ENCODE measurements at regions not wholly inside any gene's neighbourhood (a gene's known extent, or its start where the extent isn't known, plus 50 kb on each side); places are given as distances from the start of the nearest gene placed in this dataset.

DNA sequence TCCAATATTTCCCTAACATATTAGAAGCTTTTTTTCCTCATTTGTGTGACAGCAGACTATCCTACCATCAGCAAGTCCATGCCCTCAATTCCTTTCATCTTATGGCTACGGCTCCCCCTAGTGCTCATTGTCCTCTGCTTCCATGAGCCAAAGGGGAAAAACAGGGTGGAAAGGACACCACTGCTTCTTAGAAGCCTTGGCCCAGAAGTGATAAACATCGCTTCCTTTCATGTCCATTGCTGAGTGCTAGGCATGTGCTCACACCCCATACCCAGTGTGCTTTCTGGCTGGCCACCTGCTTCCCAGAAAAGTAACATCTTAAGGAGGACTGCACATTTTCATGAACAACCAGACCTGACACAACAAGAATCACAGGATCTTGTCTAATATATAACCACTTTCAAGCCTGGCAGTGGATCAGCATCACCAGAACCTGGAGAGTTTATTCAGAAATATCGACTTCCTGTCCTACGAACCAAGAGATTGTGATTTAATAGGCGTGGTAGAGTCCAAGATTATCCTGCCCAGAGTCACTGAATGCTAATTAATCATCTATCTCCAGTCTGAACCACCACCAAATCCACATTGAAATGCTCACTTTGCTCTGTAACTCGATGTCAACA is 650.5 kb upstream of the SORCS1 start:
- 37 to 55% (median 53%) methylated on average over 6 of the region's 6 CpGs for WGBS, 5 donors

DNA sequence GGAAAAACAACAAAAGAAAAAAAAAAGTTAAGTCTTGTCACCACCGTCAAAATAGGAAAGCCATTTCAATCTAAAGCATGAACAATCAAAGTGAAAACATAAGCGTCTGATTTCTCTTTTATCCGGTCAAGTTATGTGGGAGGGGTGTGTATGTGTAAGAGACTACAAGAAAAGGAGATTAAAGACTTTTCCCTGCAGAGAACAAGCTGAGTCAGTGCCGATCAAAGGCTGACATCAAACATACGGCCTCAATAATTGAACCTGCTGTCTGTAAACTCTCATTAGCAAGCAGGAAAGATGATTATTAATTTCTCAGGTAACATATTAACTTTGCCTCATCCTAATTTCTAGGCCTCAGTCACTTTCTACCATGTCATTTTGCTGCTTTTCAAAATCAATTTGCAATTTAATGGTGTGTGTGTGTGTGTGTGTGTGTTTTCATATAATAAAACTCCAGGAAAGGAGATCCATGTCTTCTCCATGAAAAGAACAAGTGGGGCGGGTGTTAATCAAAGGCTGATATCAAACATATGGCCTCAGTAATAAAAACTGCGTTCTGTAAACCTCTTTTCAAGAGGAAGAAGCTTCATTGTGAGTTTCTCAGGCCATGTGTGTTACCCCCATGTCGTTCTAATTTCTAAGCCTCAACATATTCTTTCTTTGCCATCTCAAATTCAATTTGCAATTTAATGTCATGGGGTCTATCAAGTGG is 649.1 kb upstream of the SORCS1 start:
- Histone ChIP-seq H3K4me3 (no peak overlapping the region), H3K27ac (no peak overlapping the region), H3K4me1 (no peaks in the 10 kb centered on the region), H3K36me3 (no peaks in the 10 kb centered on the region), H3K27me3 (replicated peaks in 1 of 7) (no peaks in the 10 kb centered on the region), H3K9me3 (no peaks in the 10 kb centered on the region)
- intact Hi-C loops (cut with DNase I; ENCODE audit: low total_unique reads), result loop anchor here (10.0 kb wide), 1 partner anchor 1109 kb away; no protein-coding TSS in a partner anchor
- TF ChIP-seq POLR2AphosphoS5 (IDR thresholded peaks at IDR 0.05), result no peak
- TF ChIP-seq, protein P1, sequence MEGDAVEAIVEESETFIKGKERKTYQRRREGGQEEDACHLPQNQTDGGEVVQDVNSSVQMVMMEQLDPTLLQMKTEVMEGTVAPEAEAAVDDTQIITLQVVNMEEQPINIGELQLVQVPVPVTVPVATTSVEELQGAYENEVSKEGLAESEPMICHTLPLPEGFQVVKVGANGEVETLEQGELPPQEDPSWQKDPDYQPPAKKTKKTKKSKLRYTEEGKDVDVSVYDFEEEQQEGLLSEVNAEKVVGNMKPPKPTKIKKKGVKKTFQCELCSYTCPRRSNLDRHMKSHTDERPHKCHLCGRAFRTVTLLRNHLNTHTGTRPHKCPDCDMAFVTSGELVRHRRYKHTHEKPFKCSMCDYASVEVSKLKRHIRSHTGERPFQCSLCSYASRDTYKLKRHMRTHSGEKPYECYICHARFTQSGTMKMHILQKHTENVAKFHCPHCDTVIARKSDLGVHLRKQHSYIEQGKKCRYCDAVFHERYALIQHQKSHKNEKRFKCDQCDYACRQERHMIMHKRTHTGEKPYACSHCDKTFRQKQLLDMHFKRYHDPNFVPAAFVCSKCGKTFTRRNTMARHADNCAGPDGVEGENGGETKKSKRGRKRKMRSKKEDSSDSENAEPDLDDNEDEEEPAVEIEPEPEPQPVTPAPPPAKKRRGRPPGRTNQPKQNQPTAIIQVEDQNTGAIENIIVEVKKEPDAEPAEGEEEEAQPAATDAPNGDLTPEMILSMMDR (IDR thresholded peaks at IDR 0.05 in 8 of 11, conservative IDR thresholded peaks at IDR 0.05 in 3 of 11), result no peak
- TF ChIP-seq POLR2A (IDR thresholded peaks at IDR 0.05), result no peak
- no peak for DNase-seq
- WGBS, 5 donors, result 82 to 90% (median 85%) methylated on average over 8 of the region's 8 CpGs

More for the DNA sequence above, 650.5 kb upstream of the SORCS1 start:
- H3K27ac ChIP-seq, result no peak overlapping the region
- H3K4me3 ChIP-seq, result no peak overlapping the region
- no peaks in the 10 kb centered on the region for H3K4me1 ChIP-seq
- no peaks in the 10 kb centered on the region for H3K9me3 ChIP-seq
- intact Hi-C loops (cut with DNase I; ENCODE audit: low total_unique reads), result loop anchor here (10.0 kb wide), 1 partner anchor 1110 kb away; no protein-coding TSS in a partner anchor
- no peaks in the 10 kb centered on the region for H3K36me3 ChIP-seq
- H3K27me3 ChIP-seq (replicated peaks in 1 of 7), result no peaks in the 10 kb centered on the region
- no peak for DNase-seq
- TF ChIP-seq, protein P1 (IDR thresholded peaks at IDR 0.05 in 8 of 11, conservative IDR thresholded peaks at IDR 0.05 in 3 of 11), result peak in 9 of 11 experiments; percentile 22 to 70 (median 56)
- no peak for TF ChIP-seq POLR2A (IDR thresholded peaks at IDR 0.05)

GRCh38 chr10:107809889-107810288 is 645.4 kb upstream of the SORCS1 start:
- no peak for TF ChIP-seq POLR2A (IDR thresholded peaks at IDR 0.05)
- no peak for TF ChIP-seq POLR2AphosphoS5 (IDR thresholded peaks at IDR 0.05)
- TF ChIP-seq, protein P1 (IDR thresholded peaks at IDR 0.05 in 8 of 11, conservative IDR thresholded peaks at IDR 0.05 in 3 of 11), result no peak
- H3K9me3 ChIP-seq, result no peaks in the 10 kb centered on the region
- no peaks in the 10 kb centered on the region for H3K36me3 ChIP-seq
- H3K4me3 ChIP-seq, result no peak overlapping the region
- no peak for DNase-seq
- WGBS, 5 donors, result 68 to 88% (median 75%) methylated on average over 2 of the region's 2 CpGs
- H3K4me1 ChIP-seq, result no peaks in the 10 kb centered on the region
- intact Hi-C loops (cut with DNase I; ENCODE audit: low total_unique reads), result loop anchor here (10.0 kb wide), 1 partner anchor 1105 kb away; no protein-coding TSS in a partner anchor
- H3K27me3 ChIP-seq (replicated peaks in 1 of 7), result no peaks in the 10 kb centered on the region
- no peak overlapping the region for H3K27ac ChIP-seq

- no peaks in the 10 kb centered on the region for H3K4me1 ChIP-seq
- DNase-seq, result no peak
- 85 to 95% (median 90%) methylated on average over 5 of the region's 5 CpGs for WGBS, 5 donors
- H3K4me3 ChIP-seq, result no peak overlapping the region
- no peaks in the 10 kb centered on the region for H3K36me3 ChIP-seq
- H3K9me3 ChIP-seq, result no peaks in the 10 kb centered on the region
- intact Hi-C loops (cut with DNase I; ENCODE audit: low total_unique reads), result no loop called here
- H3K27me3 ChIP-seq (replicated peaks in 1 of 7), result no peaks in the 10 kb centered on the region
- TF ChIP-seq POLR2A (IDR thresholded peaks at IDR 0.05) (no peak), POLR2AphosphoS5 (IDR thresholded peaks at IDR 0.05) (no peak)
- TF ChIP-seq, protein P1 (IDR thresholded peaks at IDR 0.05 in 8 of 11, conservative IDR thresholded peaks at IDR 0.05 in 3 of 11), result no peak
- H3K27ac ChIP-seq, result no peak overlapping the region
Observed at GRCh38 chr10:107807836-107808235, 643.3 kb upstream of the SORCS1 start.

Data from spleen (tissue), 11 donors.